HG02852 (cell line): ENCODE measurements at regions not wholly inside any gene's neighbourhood (a gene's known extent, or its start where the extent isn't known, plus 50 kb on each side); places are given as distances from the start of the nearest gene placed in this dataset.

ENCODE experiments used
- ATAC-seq: cut with Tn5 transposase; IDR thresholded peaks from one replicate; pipeline ENCODE4 v1.9.1; 2021; ENCODE audit warnings: mild to moderate bottlenecking, moderate library complexity; ENCODE audit not compliant: unreplicated experiment

GRCh38 chr15:70258369-70259027 is 160.8 kb upstream of the TLE3 start:
- ATAC-seq: no peak

GRCh38 chr15:70257573-70258248 is 160.0 kb upstream of the TLE3 start:
- no peak for ATAC-seq

DNA sequence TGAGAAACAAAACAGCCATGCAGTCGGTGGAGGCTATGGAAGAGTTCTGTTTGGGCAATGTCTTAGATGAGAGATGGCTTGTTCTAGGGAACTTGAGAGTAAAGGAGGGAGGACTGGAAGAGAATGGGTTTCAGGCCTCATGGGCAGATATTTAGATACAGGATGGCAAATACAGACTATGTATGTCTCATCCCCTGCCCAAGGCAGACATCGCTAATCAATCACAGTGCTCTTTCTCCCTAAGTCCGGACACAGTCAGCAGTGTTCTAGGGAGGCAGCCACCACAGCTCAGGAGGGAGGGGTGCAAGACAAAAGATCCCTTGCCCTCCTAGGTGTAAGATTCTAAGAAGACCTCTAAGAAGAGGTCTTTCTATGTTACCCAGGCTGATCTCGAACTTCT is 159.3 kb upstream of the TLE3 start:
- no peak for ATAC-seq

DNA sequence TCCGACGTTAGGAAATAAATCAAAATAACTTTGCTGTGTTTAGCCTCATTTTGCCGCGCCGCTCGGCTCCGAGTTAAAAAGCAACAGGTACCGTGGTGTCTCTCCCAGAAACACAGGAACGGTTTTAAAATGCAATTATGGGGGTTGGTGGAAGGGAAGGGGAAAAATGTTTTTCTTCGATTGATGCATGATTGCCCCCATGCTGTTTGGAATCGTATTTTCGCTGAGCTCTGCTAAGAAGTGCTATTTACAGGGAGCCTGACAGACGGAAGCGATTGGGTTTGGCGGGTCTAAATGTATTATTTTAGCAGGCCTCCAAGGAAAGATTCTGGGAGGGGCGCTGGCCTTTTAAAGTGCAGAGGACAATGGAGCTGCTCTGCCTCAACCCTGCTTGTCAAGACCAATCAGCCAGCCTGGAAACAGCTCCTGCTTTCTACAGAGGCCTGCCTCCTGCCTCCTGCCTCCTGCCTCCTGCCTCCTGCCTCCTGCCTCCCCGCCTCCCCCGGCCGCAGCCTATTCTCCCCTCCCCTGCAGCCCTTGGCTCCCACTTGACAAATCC is 156.7 kb upstream of the TLE3 start:
- ATAC-seq: no peak

- ATAC-seq: no peak
Measured at GRCh38 chr15:70253461-70254156, 155.9 kb upstream of the TLE3 start.

GRCh38 chr15:70252951-70253320 is 155.2 kb upstream of the TLE3 start:
- no peak for ATAC-seq

DNA sequence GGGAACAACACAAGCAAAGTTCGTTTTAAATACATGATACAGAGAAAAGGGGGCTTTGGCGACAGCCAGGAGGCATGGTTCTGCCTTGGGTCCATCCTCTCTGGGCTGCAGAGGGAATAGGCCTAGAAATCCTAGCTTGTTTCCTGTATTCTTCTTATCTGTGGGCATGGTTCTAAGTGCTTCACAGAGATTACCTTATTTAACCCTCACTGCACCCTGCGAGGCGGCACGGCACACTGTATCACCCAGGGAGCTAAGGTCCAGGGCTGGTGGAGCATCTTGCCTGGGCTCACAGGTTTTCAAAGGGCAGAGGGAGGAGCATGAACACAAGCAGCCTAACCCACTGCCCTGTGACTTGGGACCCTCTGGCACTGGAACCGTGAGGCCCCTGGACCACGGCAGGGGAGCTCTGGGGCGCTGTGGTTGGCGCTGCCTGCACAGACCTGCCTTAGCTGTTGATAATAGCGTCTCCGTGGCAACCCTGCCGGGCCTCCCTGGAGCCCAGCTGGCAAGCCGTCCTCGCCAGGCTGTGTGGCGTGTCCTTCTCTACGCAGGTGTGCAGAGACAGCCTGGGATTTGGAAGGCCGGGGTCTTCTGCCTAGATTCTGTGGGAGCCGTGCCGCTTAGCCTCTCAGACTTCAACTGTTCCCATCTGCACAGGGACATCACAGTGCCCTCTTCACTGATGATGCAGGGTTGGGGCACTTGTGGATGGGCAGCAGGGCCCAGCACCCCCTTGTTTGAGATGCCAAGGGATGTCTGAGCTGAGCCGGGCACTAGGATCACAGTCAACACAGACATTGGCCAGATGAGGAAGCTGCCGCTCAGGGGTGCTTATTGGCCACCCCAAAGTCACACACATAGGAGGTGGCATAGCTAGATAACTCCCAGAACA is 154.6 kb upstream of the TLE3 start:
- no peak for ATAC-seq

DNA sequence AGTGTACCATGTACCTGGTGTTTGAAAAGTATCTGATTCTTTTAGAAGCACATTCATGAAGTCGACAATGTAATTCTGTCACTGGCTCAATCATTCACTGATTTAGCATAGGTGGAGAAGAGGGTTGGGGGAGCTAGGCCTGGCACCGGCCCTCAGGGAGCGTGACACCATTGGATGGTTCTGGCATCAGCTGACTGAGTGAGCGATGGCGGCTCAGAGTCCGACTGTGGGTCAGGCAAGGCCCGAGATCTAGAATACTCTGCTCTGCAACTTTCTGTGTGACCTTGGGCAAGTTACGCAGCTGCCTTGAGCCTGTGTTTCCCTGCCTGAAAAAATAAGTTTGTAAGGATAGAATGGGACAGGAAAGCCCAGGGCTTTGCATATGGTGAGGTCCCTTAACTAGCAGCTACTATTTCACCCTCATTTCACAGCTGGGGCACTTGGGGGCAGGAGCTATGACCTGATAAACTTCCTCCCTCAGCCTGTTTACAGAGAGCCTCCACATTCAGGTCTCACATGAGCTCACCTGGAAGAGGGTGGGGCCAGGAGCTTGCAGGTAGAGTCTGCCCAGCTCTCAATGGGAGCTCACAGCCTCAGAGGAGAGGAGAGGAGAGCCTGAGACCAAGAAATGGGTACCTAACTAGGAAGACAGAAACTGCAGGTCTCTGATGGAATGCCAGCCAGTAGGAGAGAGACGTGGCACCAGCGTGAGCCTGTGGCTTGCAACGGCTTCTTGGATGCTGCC is 153.7 kb upstream of the TLE3 start:
- no peak for ATAC-seq

DNA sequence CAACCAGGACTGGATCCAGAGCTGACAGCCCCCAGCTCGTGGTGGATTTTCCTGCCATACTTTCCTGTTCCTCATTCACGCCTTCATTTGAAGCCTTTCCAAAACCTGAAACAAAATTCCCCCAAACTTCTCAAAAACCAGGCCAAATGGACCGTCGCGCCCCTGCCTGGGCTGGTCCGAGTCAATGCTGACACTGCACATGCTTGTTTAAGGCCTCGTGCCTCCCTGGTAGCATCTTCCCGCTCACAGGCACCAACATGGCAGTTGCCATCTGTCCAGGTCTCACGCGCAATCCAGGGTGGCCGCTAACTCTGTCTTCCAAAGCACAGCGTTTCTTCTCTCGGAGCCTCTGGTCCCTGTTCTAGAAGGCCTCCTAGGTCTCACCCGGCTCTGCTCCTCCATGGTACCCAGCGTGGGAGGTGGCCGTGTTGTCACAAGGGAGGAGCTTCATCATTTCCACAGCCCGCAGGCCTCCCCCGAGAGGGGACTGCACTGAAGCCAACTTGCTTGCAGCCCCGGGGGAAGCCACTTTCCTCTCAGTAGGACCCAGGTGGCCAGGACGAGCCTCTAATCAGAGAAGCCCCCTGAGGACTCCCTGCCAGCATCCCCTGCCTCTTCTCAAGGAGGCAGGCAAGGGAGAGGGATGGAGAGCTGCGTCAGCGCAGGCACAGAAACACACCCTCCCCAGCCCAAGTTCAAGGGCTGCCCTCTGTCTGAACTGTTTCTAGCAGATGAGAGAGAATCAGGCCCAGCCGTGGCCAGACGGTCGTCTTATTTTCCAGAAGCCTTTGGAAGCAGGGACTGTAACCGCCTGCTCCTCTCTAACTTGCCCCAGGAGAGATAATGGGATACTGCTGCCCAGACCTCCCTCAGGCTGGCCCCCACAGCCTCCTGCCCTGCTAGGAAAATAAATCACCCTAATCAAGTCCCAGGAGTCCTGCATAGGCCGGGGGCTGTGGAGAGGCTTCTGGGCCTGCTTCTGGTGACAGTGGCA is 152.8 kb upstream of the TLE3 start:
- no peak for ATAC-seq

DNA sequence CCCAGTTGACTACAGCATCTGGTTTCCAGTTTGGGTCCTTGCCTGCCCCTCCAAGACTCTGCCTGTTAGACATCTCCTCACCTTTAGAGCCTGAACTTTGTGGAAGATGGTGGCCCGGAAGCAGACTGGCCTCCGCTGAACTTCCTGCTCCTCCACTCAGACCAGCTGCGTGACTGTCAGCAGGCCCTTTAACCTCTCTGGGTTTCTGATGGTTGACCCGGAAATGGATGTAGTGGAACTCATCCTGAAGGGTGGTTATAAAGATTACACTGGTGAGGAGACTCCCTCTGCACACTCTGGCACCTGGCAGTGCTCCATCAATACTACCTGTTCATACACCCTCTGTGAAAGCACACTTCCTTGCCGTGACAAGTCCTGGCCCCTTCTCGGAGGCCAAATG is 151.9 kb upstream of the TLE3 start:
- no peak for ATAC-seq

GRCh38 chr15:70248116-70249025 is 150.7 kb upstream of the TLE3 start:
- no peak for ATAC-seq

DNA sequence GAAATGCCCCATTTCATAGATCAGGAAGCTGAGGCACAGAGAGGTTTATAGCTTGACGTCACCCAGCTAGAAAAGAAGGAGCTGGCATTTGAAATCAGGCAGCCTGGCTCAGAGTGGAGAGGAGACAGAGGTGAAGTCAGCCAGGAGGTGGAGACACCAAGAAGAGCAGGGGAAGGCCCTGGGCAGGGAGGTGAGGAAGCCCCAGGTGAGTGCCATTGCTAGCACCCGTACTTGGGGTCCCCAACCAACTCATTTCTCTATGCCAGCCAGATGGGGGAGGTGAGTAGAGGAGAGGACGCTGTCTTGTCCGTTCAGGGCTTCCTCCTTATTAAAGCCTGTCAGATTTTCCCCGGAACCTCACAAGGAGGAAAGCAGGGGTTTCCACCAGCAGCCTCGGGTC is 149.6 kb upstream of the TLE3 start:
- no peak for ATAC-seq

GRCh38 chr15:70246623-70247220 is 149.0 kb upstream of the TLE3 start:
- ATAC-seq: no peak

DNA sequence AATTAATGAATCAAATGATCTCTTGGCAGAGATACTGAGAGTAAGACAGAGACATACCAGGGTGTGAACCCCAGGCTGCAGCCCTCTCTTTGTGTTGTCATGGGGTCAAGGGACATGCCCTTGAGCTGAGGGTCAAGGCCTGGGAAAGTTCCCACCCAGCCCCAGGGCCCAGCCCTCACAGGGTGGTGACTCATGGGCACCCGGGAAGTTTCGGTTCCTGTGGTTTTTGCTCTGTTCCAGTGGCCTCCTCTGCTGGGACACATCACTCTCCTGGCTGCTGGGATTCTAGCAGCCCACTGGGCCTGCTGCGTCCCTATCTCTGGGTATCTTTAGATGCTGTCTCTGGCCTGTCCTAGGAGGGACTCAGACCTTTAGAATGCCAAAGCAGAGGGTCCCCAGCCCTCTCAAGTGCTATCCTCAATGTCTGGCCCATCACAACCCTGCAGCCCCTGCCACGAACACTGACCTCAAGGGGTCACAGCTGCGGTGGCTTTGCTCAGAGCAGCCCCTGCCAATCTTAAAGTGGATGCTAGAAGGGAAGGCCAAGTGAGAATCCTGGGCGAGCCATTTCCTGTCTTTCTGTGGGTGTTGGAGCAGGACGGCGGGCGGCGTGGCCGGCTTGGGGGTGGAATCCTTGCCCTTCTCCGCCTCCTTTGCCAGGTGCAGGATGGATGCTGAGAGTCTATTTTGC is 148.4 kb upstream of the TLE3 start:
- no peak for ATAC-seq

- ATAC-seq: no peak
Measured at GRCh38 chr15:70244978-70245542, 147.3 kb upstream of the TLE3 start.

DNA sequence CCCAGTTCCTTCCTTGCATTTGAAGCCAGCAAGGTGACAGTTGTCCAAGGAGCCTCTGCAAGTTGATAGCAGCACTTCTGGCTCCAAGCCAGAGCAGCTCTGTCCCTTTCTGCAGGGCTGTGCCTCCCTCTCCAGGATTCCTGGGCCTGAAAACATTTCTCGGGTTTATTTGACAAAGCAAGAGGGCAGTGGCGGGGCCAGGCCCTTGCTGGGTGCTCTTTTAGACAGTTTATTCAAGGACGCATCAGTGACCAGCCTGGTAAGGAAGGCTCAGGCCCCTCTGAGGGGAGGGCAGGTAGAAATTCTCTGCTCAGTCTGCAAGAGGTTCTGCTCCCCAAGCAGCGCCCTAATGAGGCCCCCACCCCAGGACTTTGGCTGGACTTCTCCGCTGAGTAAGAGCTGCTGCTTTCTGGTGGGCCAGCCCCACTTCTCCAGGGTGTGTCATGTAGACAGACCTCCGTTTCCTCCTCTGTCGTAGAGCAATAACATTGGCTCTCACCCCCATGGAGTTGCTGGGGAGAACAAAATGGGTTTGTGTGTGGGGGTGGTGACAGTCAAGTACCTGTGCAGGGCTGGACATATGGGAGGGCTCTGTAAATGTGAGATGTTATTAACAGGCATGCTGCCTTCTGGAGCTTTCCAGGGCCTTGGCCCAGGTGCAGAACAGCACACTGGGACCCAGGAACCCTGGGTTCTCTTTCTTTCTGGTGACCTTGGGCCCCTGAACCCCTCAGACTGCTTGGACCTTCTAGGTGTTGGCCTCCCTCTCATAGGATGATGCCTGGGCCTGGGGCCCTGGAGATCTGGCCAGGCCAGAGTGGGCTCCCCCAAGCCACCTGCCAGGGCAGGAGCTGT is 146.2 kb upstream of the TLE3 start:
- ATAC-seq: no peak
